HG03025 (cell line): ENCODE measurements at regions not wholly inside any gene's neighbourhood (a gene's known extent, or its start where the extent isn't known, plus 50 kb on each side); places are given as distances from the start of the nearest gene placed in this dataset.
"Not testable (repeated sequence)": the region's sequence is repeated elsewhere in the genome, so short reads cannot be mapped to it uniquely, and the experiment has no call there.

Experiments
- ATAC-seq: cut with Tn5 transposase; IDR thresholded peaks from one replicate; pipeline ENCODE4 v1.9.1; 2021; ENCODE audit warnings: mild to moderate bottlenecking, moderate library complexity; ENCODE audit not compliant: unreplicated experiment, low FRiP score

DNA sequence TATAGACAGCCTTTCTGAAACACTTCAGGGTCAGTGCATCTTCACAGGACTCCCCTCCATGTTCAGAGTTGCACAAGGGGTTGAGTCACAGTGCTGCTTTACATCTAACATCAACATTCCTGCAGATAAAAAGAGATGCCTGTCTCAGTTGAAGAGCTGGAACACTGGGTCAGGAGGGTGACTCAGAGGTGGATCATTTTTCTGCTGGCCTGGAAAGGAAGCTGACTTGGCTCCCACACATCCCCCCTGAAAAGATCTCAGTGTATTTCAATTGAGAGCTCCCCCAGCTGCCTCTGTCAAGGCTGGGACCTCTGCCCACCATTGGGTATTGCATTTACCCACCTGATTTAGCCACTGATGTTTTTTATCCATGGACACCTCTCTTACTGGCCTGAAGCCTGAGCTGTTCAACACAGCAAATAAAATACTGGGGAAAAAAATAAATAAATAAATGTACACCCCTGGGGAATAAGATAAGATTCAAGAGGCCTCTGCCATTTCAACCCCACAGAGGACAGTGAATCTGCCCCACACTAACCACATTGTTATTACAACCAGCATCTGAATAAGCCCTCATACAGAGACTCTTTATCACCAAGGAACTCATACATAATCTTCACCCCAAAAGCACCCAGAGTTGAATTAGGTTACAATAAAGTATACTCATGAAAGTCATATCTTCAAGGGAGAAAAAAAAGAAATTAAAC lies 716.4 kb downstream of the SEMA5A start:
- no peak for ATAC-seq

DNA sequence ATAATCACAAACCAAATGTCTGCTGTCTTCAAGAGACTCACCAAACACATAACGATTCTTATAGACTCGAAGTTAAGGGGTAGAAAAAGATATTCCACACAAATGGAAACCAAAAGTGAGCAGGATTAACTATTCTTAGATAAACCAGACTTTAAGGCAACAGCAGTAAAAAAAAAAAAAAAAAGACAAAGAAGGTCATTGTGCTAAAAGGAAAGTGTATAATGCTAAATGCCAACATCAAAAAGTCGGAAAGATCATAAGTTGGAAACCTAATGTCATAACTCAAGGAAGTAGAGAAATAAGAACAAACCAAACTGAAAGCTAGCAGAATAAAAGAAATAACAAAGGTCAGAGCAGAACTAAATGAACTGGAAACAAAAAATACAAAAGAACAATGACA lies 714.6 kb downstream of the SEMA5A start:
- ATAC-seq: no peak

DNA sequence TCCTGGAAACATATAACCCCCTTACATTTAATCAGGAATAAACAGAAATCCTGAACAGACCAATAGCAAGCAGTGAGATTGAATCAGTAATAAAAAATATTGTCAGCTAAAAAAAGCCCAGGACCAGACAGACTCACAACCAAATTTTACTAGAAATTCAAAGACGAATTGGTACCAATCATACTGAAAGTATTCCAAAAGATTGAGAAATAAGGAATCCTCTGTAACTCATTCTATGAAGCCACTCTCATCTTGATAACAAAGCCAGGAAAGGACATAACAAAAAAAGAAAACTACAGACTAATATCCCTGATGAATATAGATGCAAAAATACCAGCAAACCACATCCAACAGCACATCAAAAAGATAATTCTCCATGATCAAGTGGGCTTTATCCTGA lies 714.0 kb downstream of the SEMA5A start:
- no peak for ATAC-seq

DNA sequence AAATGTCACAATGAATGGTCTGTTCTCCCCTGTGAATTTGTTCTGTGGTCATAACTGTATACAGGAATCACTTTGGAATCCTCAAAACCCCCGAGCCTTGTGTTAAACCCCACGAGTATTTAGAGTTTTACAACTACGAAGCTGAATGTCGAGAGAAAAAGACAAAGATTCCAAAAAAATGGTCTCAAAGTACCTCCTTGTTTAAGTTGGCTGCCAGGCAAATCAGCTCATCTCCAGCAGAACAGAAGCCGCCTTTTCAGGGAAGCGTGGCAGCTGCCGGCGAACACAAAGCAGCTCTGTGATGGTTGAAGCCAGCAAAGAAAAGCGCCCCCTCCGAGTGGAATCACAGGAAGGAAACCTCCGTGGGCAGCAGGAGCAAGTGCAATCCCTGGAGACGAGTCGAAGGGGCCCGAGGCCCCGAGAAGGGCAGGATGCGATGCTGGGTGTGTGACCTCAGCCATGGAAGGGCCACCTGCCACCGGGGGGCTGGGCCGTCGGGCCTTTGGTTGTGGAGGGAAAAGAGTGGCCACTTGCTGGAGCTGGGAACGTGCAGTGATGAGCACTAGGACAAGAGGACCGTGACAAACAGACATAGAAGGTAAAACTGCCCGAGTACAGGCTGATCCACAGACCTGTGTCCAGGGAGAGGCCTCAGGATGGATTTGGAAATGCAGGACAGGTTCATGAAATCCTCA lies 706.4 kb downstream of the SEMA5A start:
- no peak for ATAC-seq

DNA sequence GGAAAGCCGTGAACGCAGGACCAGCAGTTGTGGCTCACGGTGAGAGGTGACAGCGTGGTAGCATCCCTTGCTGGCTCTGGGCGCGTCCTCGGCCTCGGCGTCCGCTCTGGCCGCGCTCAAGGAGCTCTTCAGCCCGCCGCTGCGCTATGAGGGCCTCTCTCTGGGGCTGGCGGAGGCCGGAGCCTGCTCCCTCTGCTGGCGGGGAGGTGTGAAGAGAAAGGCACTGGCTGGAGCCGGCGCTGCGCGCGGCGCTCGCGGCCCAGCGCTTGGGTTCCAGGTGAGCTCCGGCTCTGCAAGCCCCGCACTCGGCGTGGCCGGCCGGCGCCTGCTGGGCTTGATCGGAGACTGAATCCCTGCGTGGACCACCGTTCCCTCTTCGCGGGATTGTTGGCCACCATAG lies 705.6 kb downstream of the SEMA5A start:
- ATAC-seq: no peak

DNA sequence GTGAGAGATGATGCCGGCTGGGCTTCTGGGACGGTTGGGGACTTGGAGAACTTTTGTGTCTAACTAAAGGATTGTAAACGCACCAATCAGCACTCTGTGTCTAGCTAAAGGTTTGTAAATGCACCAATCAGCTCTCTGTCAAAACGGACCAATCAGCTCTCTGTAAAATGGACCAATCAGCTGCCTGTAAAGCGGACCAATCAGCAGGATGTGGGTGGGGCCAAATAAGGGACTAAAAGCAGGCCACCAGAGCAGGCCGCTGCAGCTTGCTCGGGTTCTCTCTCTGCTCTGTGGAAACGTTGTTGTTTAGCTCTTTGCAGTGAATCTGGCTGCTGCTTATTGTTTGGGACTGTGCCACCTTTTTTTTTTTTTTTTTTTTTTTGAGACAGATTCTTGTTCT lies 705.1 kb downstream of the SEMA5A start:
- ATAC-seq: not testable (repeated sequence)

DNA sequence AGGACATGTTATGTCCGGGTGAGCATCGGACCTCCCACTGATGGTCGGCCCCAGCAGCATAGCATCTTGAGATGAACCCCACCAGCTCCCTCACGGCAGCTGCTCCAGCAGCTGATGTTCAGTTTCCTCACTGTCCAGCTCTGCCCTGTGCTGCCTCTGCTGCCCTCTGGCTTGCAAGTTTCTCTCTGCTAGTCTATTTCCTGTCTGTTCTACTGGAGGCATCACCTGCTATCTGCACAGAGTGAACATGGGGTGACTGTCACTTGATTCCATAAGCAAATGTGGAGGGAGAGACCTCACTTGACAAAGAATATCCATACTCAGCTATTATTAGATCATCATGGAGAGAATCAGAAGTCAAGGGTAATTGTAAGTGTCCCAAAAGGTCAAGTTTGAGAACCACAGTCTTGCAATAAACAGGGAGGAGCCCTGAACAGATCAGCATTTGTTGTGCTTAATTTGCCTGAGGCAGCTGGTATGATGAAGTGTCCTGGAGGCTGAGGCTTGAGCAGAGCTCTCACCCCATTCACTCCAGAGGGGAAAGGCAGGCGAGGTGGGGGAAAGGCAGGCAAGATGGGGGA lies 702.8 kb downstream of the SEMA5A start:
- ATAC-seq: no peak

DNA sequence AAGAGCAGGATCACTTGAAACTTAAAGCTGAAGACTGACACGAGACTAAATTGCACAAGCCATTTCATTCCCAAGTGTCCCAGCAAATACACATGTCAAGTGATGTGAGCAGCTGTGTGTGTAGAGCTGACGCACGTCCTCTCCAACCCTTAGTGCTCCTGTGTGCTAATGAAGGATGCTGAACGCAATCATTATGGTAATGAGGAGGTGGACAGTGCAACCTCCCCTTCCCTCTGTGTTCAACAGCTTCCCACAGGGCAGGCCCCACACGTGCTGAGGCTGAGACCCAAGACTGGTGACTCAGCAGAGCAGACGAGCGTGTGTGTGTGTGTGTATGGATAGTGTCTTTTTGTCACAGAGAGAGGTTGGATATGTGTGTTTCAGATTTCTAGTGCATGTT lies 702.1 kb downstream of the SEMA5A start:
- no peak for ATAC-seq

DNA sequence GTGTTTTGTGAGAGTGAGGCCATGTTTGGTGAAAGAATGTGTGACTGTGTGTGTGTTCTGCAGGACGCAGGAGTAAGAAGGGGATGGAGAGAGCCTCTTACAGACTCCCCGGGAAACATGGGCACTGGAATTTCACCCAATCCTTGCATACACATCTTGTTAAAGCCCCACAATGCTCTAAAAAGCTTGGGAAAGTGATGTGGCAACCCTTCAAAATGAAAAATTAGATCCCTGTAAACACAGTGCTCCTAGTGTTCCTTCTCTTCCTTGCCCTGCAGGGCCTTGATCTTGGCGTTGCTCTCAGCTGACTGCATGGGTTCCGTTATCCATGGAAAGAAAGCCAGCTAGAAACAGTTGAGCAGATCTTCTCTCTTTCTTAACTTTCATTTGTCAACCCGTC lies 701.7 kb downstream of the SEMA5A start:
- no peak for ATAC-seq

DNA sequence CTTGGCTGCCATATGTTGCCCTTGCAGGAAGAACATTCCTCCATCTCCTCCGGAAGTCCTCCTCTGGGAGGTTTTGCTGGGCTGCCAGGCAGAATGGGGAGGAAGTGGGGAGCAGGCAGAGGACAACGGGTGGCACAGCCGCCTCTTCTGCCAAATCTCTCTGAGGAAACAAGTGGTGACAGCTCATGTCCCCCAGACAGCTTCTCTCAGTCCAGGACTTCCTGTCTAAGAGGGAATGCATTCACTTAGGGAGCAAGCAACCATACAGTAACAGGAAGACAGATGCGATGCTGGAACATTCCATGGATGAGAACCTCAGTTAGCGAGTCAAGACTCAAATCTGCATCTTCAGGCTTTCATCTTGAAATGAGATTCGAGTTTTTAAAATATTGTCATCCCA lies 701.0 kb downstream of the SEMA5A start:
- no peak for ATAC-seq

DNA sequence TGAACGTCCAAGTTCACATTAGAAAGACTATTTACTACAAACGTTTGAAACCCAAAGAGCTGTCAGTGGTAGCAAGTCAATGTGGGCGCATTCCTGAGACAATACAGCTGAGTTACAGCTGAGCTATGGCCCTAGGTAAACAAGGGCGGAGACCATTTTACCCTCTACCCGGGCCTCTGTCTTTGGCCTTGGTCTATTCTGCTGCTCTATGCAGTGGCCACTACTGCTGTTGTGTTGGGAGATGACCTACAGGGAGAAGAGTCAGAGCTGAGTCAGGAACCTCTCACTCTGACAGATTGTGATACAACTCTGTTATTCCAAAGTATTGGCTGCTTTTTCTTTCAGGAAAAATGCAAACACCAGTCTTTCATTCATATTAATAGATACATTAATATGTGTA lies 700.6 kb downstream of the SEMA5A start:
- no peak for ATAC-seq

DNA sequence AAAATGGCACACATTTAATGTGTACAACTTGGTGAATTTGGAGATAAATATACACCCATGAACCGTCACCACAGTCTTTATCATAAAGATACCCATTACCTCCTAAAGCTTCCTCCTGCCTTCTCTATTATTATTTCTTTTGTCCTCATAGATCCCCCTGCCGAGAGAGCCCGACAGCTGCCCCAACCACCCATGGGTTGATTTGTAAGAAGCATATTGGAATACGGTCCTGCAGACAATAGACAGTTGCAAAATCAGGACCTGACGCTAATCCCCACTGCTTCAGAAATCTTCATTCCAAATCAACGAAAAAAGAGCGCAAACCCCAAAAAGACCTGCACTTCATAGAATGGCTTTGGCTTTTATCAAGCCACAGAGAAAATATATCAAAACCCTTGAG lies 697.5 kb downstream of the SEMA5A start:
- no peak for ATAC-seq

DNA sequence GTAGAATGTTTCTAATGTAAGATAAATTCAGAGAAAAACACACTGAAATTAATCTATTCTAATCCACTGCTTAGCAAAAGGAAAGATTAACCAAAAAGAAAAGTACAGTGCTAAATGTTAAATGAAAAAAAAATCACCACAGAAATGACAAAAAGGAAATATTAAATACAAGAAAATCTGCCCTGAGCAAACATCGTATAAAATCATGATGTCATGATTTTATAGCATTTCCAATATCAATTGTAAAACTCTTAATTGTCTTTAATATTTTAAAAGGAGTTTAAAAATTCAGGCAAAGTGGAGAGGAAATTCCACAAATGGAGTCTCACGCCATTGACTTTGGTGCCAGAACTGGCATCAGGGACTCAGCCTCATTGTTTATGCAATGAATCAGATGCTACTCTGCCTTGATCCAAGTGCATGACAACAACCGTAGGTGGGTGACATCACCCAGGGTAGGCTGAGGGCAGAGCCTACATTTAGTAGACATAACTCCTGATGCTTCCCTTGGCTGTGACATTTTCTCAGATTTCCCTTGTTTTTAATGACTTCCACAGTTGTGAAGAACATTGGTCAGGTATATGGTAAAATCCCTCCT lies 696.8 kb downstream of the SEMA5A start:
- no peak for ATAC-seq

DNA sequence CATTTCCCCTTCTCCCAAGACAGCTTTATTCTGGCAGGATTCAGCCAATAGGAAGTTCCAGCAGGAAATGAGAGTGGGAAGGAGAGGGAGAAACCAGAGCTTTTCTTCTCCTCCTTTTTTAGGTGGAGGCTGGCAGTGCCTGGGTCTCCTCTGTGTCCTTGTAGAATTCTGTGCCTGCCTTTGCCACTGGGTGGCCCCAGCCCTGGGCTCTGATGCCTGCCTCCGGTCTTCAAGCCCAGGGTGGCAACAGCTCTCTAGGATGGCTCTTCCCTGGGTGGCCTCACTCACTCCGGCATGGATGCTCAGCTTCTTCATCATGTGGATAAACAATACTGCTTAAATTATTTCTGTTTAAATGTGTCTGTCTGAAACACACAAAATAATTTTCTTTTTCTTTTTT lies 694.8 kb downstream of the SEMA5A start:
- no peak for ATAC-seq

DNA sequence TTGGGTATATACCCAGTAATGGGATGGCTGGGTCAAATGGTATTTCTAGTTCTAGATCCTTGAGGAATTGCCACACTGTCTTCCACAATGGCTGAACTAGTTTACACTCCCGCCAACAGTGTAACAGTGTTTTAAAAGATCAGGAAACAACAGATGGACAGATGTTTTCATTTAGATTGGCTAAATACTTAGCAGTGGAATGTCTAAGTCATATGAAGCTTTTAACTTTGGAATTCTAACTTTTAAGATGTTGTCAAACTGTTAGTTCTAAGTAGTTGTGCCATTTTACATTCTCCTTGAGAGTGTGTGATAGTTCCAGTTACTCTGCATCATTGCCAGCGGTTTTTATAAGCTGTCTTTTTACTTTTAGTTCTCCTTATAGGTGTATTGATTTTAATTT lies 688.8 kb downstream of the SEMA5A start:
- ATAC-seq: no peak

DNA sequence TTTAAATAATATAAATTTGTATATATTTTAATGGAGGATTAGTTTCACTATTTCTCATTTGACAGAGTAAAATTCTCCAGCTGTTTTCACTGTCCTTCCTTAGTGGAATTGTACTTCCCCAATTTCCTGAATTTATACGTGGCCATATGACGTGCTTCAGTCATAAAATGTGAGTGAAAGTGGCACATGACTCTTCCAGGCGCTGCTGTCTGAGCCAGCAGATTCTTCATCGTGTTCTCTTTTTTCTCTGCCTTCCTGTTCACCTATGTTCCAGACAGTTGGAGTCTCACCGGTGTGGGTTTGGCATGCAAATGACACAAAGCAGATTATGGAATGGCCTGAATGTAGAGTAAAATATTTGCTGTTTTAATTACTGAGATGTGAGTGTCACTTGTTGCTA lies 684.1 kb downstream of the SEMA5A start:
- ATAC-seq: no peak

DNA sequence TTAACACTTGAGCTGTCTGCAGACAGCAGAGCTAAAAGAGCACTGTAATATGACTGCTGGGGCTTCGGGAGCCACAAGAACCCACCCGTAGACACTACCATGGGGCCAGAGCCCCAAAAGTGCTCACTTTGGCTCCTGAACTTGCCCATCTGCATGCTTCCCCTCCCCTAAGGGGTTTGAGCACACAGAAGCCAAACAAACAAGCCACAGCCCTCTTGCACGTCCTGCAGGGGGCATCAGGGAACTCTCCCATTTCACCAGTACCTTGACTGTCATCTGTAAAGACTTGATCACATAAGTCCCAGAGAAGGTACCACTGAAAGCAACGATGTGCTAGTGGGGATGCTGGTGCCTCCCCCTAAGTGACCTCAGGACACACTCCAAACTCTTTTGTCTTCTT lies 681.8 kb downstream of the SEMA5A start:
- no peak for ATAC-seq

DNA sequence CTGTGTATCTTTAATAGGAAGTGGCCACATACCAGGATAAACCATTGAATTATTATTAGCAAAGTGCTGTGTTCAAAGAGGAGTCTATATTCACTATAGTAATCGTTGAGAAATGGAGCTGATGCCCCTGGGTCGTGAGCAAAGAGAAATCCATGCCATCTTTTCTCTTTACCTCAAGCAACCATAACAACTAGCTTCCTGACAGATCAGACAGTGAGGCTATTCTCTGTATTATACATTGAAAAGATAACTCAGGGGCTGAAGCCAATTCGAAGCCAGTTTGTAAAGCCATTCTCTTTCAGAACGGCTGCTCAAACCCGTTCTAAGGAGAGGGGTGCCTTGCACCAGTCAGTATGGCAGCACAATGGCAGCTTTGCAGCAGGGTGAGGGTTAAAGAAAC lies 680.6 kb downstream of the SEMA5A start:
- ATAC-seq: no peak

DNA sequence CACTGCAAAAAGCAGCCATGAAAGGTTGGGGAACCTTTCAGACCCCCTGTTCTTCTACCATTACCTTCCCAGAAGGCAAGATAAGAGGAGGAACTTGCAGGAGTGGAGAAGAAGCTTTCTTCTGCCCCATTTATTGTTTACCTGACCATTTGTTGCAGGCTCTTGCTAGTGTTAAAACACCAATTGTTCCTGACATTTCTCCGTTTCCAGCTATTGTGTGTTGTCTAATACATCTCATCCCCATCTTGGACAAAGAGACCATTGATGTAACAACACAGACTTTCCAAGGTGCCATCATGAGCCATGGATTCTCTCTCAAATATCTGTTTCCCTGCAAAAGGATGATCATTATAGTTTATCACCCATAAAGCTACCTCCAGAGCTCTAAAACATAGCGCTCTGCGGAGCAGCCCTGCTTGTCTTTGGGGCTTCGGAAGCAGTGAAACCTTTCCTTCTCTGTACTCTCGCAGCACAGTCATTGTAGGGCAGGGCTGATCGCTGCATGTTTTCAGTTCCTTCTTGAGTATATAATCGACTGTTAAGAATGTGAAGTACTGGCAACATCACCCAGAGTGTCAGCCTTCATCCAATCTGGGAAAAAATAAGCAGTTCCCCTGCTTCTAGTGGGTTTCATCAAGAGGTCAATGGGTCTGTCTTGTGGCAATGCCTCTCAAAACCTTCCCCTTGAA lies 680.0 kb downstream of the SEMA5A start:
- ATAC-seq: no peak

DNA sequence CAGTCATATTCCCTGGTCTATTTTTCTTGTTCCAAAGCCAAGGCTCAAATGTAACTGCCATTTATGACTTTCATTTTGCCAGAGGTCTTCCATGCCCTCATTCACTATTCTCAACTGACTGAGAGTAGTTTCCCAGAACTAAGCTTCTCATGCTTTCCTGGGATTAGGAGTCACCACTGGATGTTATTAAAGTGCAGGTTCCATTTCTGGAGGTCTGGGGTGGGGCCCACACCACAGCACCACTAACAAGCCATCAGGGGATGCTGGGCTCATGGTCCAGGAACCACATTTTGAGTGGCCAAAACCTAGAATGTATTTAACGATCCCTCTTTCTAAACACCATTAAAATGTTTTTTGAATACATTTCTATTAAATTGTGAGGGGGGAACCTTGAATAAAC lies 677.6 kb downstream of the SEMA5A start:
- ATAC-seq: no peak

DNA sequence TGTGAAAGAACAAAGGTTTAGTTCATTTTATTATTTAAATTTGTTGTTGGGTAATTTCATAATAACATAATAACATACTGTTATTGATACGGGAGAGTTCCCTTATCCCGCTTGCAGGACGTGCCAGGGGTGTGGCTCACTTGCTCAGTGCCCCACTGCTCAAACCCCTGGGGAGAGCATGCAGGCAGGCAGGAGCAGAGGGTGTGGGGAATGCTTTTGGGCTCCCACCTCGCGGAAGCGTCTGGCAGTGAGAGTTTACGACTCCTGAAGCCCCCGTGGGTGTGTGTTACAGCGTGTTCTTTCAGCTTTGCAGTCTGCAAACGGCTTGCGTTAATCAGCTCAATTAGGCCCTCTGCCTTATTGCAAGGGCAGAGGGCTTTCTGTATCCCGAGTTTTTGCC lies 675.9 kb downstream of the SEMA5A start:
- ATAC-seq: no peak
